ENCODE measurements at regions not wholly inside any gene's neighbourhood (a gene's known extent, or its start where the extent isn't known, plus 50 kb on each side); places are given as distances from the start of the nearest gene placed in this dataset.

DNA sequence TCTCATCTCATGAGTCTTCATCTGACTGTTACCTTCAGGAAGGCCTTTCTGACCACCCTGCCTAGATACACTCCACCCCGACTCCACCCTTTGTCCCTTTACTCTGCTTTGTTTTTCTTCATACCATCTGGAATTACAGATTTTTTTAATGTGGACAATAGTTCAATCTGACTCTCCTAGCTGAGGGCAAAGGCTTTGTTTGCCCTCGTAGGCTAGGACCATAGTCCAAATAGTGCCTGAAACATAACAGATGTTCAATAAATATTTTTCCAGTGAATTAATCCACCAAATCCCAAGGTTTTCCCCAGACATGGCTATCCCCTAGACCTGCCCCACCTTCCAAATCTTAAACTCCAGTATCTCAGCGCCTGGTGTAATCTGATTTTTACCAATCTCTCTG is 176.5 kb upstream of the GJB5 start:
- H3K9me3 ChIP-seq (ENCODE audit: low read length): no peaks in the 10 kb centered on the region
- H3K79me2 ChIP-seq (ENCODE audit: low read length): no peaks in the 10 kb centered on the region
- no peak overlapping the region for H2AFZ ChIP-seq (ENCODE audit: low read length)
- H3F3A ChIP-seq (ENCODE audit: low read length, unreplicated experiment): no peaks in the 10 kb centered on the region
- intact Hi-C loops (cut with micrococcal nuclease): loop anchor here (10.0 kb wide), 1 partner anchor 754 kb away; no protein-coding TSS in a partner anchor
- ChIA-PET CTCF (no interaction called here), POLR2A (ENCODE audit: unreplicated experiment) (no interaction called here)
- no peaks in the 10 kb centered on the region for H4K20me1 ChIP-seq (ENCODE audit: low read length)
- no peaks in the 10 kb centered on the region for H3K36me3 ChIP-seq (ENCODE audit: low read depth, low read length)
- H3K27ac ChIP-seq (ENCODE audit: low read length): no peak overlapping the region
- H3K4me3 ChIP-seq (ENCODE audit: low read length): no peak overlapping the region
- H3K9ac ChIP-seq (ENCODE audit: low read length): no peak overlapping the region
- DNase-seq (no peak), ATAC-seq (no peak)
- H3K27me3 ChIP-seq (ENCODE audit: low read length): no peaks in the 10 kb centered on the region
- H3K4me1 ChIP-seq (ENCODE audit: insufficient read depth, low read length): no peaks in the 10 kb centered on the region
- no peak overlapping the region for H3K4me2 ChIP-seq (ENCODE audit: low read length)
- TF ChIP-seq, protein P1, sequence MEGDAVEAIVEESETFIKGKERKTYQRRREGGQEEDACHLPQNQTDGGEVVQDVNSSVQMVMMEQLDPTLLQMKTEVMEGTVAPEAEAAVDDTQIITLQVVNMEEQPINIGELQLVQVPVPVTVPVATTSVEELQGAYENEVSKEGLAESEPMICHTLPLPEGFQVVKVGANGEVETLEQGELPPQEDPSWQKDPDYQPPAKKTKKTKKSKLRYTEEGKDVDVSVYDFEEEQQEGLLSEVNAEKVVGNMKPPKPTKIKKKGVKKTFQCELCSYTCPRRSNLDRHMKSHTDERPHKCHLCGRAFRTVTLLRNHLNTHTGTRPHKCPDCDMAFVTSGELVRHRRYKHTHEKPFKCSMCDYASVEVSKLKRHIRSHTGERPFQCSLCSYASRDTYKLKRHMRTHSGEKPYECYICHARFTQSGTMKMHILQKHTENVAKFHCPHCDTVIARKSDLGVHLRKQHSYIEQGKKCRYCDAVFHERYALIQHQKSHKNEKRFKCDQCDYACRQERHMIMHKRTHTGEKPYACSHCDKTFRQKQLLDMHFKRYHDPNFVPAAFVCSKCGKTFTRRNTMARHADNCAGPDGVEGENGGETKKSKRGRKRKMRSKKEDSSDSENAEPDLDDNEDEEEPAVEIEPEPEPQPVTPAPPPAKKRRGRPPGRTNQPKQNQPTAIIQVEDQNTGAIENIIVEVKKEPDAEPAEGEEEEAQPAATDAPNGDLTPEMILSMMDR (conservative IDR thresholded peaks at IDR 0.05; ENCODE audit: low read depth, low read length): no peak
- TF ChIP-seq EZH2 (IDR thresholded peaks at IDR 0.05; ENCODE audit: low read length, unreplicated experiment) (no peak), EZH2phosphoT487 (IDR thresholded peaks at IDR 0.05; ENCODE audit: borderline replicate concordance, low read length) (no peak)
- no TSS peak for BruUV-seq (replicated peaks)
- H3K9me2 ChIP-seq (replicated peaks; ENCODE audit: low read length): no peaks in the 10 kb centered on the region

DNA sequence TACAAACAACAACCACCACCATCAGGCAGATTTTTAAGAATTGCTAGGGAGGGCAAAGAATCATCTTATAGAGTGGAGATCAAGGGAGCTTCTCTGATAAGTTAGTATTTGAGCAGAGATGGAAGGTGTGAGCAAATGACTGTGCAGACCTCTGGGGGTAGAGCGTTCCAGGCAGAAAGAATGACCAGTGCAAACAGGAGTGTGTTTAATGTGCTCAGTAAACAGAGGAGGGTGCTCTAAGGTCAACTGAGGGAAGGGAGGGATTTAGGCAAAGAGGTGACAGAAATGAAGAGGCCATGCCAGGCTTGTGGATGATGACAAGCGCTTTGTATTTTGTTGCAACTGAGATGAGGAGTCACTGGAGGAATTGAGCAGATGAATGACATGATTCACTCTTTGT is 172.5 kb upstream of the GJB5 start:
- Histone ChIP-seq H4K20me1 (ENCODE audit: low read length) (no peaks in the 10 kb centered on the region), H2AFZ (ENCODE audit: low read length) (no peak overlapping the region), H3K27me3 (ENCODE audit: low read length) (no peaks in the 10 kb centered on the region), H3K4me3 (ENCODE audit: low read length) (no peak overlapping the region), H3K36me3 (ENCODE audit: low read depth, low read length) (no peaks in the 10 kb centered on the region), H3F3A (ENCODE audit: low read length, unreplicated experiment) (no peaks in the 10 kb centered on the region), H3K9ac (ENCODE audit: low read length) (no peak overlapping the region), H3K4me1 (ENCODE audit: insufficient read depth, low read length) (no peaks in the 10 kb centered on the region), H3K9me3 (ENCODE audit: low read length) (no peaks in the 10 kb centered on the region), H3K79me2 (ENCODE audit: low read length) (no peaks in the 10 kb centered on the region), H3K27ac (ENCODE audit: low read length) (no peak overlapping the region), H3K9me2 (replicated peaks; ENCODE audit: low read length) (no peaks in the 10 kb centered on the region), H3K4me2 (ENCODE audit: low read length) (no peak overlapping the region)
- intact Hi-C loops (cut with micrococcal nuclease): no loop called here
- CTCF ChIA-PET: no interaction called here
- POLR2A ChIA-PET (ENCODE audit: unreplicated experiment): no interaction called here
- DNase-seq: no peak
- ATAC-seq: no peak
- no TSS peak for BruUV-seq (replicated peaks)
- TF ChIP-seq EZH2phosphoT487 (IDR thresholded peaks at IDR 0.05; ENCODE audit: borderline replicate concordance, low read length): no peak
- TF ChIP-seq, protein P1 (conservative IDR thresholded peaks at IDR 0.05; ENCODE audit: low read depth, low read length): no peak
- TF ChIP-seq EZH2 (IDR thresholded peaks at IDR 0.05; ENCODE audit: low read length, unreplicated experiment): no peak

DNA sequence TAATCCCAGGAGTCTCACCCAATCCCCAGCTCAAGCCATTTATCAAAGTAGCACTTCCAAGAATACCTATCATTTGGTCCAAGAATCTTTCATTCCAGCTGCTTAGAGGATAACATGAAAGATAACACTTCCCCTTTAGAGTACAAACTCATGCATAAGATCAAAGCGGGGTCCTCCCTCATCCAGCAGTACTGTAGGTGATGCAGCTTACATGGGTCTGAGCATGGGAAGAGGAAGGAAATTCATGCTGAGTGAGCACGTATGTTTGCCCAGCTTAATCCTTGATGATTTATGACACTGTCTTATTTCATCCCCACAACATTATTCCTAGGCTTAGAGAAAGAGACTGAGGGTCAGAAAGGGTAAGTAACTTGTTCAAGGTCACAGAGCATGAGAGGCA is 167.1 kb upstream of the GJB5 start:
- H3K9me2 ChIP-seq (replicated peaks; ENCODE audit: low read length): no peaks in the 10 kb centered on the region
- TF ChIP-seq EZH2 (IDR thresholded peaks at IDR 0.05; ENCODE audit: low read length, unreplicated experiment) (no peak), EZH2phosphoT487 (IDR thresholded peaks at IDR 0.05; ENCODE audit: borderline replicate concordance, low read length) (no peak)
- TF ChIP-seq, protein P1 (conservative IDR thresholded peaks at IDR 0.05; ENCODE audit: low read depth, low read length): no peak
- no peaks in the 10 kb centered on the region for H3F3A ChIP-seq (ENCODE audit: low read length, unreplicated experiment)
- POLR2A ChIA-PET (ENCODE audit: unreplicated experiment): no interaction called here
- H3K9me3 ChIP-seq (ENCODE audit: low read length): no peaks in the 10 kb centered on the region
- H2AFZ ChIP-seq (ENCODE audit: low read length): no peak overlapping the region
- no peak for ATAC-seq
- intact Hi-C loops (cut with micrococcal nuclease): no loop called here
- CTCF ChIA-PET: no interaction called here
- peaks cover 5% of the 10 kb centered on the region; the same call in 1 of the 2 replicates for H3K4me1 ChIP-seq (ENCODE audit: insufficient read depth, low read length)
- no TSS peak for BruUV-seq (replicated peaks)
- H3K27me3 ChIP-seq (ENCODE audit: low read length): no peaks in the 10 kb centered on the region
- H3K4me3 ChIP-seq (ENCODE audit: low read length): no peak overlapping the region
- no peak for DNase-seq
- H3K27ac ChIP-seq (ENCODE audit: low read length): no peak overlapping the region
- H3K79me2 ChIP-seq (ENCODE audit: low read length): no peaks in the 10 kb centered on the region
- no peaks in the 10 kb centered on the region for H3K36me3 ChIP-seq (ENCODE audit: low read depth, low read length)
- no peak overlapping the region for H3K4me2 ChIP-seq (ENCODE audit: low read length)
- H4K20me1 ChIP-seq (ENCODE audit: low read length): no peaks in the 10 kb centered on the region
- no peak overlapping the region for H3K9ac ChIP-seq (ENCODE audit: low read length)
